ENCODE measurements at regions not wholly inside any gene's neighbourhood (a gene's known extent, or its start where the extent isn't known, plus 50 kb on each side); places are given as distances from the start of the nearest gene placed in this dataset.

GRCh38 chr20:48444249-48444648 is 383.6 kb downstream of the PREX1 start (continued):
- no peak for TF ChIP-seq KIAA2018 (CRISPR knock-in tag; IDR thresholded peaks at IDR 0.05; ENCODE audit: borderline replicate concordance)

GRCh38 chr20:48440916-48441315 is 386.9 kb downstream of the PREX1 start:
- Histone ChIP-seq H3K79me2 (ENCODE audit: insufficient read depth, low read length) (no peaks in the 10 kb centered on the region), H3K36me3 (replicated peaks in 1 of 2; ENCODE audit: control insufficient read depth in 1 of 2, insufficient read depth in 2 of 2, low read length in 2 of 2) (no peaks in the 10 kb centered on the region), H3K4me1 (ENCODE audit: insufficient read depth, low read length) (no peaks in the 10 kb centered on the region), H3K9me3 (ENCODE audit: low read length) (peaks cover 34% of the 10 kb centered on the region), H2AFZ (ENCODE audit: low read length) (no peak overlapping the region), H3K27ac (ENCODE audit: extremely low read length, insufficient read depth, low read length) (no peak overlapping the region), H3K9ac (ENCODE audit: insufficient read depth, low read depth, low read length) (no peak overlapping the region), H4K20me1 (ENCODE audit: insufficient read depth, low read length) (no peaks in the 10 kb centered on the region), H3K4me3 (replicated peaks in 1 of 3; ENCODE audit: insufficient read depth in 1 of 3, low read depth in 2 of 3, low read length in 3 of 3) (no peak overlapping the region), H3K4me2 (ENCODE audit: low read depth, low read length) (no peak overlapping the region), H3K27me3 (ENCODE audit: control insufficient read depth in 1 of 2, insufficient read depth in 2 of 2, low read length in 2 of 2) (peaks cover 0 to 22% of the 10 kb centered on the region in 2 experiments; a peak in 3 of 5 replicates)
- BruUV-seq (replicated peaks): no TSS peak
- ChIA-PET POLR2A (no interaction called here), CTCF (ENCODE audit: low intra/inter-chr PET ratio, low total read pairs) (no interaction called here)
- DNase-seq (ENCODE audit: low spot score) (no peak), FAIRE-seq (no peak), ATAC-seq (no peak)
- intact Hi-C loops (cut with micrococcal nuclease; ENCODE audit: unreplicated experiment) (no loop called here), in situ Hi-C loops (cut with HindIII; ENCODE audit: extremely low pct_ligation_motif_present, low pct_unique_long_range_greater_than_20kb) (no loop called here)
- 47% methylated on average over 8 of the region's 8 CpGs for whole genome bisulfite sequencing (ENCODE audit: low lambda C conversion rate)
- TF ChIP-seq PITX1 (CRISPR knock-in tag; IDR thresholded peaks at IDR 0.05): no peak
- no peak for TF ChIP-seq TSC22D2 (CRISPR knock-in tag; IDR thresholded peaks at IDR 0.05; ENCODE audit: borderline replicate concordance)
- TF ChIP-seq CEBPG (CRISPR knock-in tag; IDR thresholded peaks at IDR 0.05): peak; percentile 46
- peak; percentile 67 for TF ChIP-seq CEBPB (IDR thresholded peaks at IDR 0.05; ENCODE audit: borderline replicate concordance, low read depth, low read length)
